GM18520 (cell line): ENCODE measurements at regions not wholly inside any gene's neighbourhood (a gene's known extent, or its start where the extent isn't known, plus 50 kb on each side); places are given as distances from the start of the nearest gene placed in this dataset.
A peak's percentile ranks its signal among the peaks of the same experiment; 100 is the strongest.

ENCODE experiments used
- ATAC-seq: cut with Tn5 transposase; IDR thresholded peaks from one replicate; pipeline ENCODE4 v1.9.1; 2021; ENCODE audit not compliant: unreplicated experiment

GRCh38 chr3:193897731-193898180, 238.2 kb upstream of the HES1 start:
- ATAC-seq: no peak

GRCh38 chr3:193899001-193899400, 236.9 kb upstream of the HES1 start:
- no peak for ATAC-seq

- no peak for ATAC-seq
These were observed 234.9 kb upstream of the HES1 start for GRCh38 chr3:193901007-193901406.

GRCh38 chr3:193902607-193903511, 233.1 kb upstream of the HES1 start:
- no peak for ATAC-seq

- no peak for ATAC-seq
These were observed 232.5 kb upstream of the HES1 start for GRCh38 chr3:193903512-193903817.

- ATAC-seq: no peak
These were observed 232.0 kb upstream of the HES1 start for GRCh38 chr3:193903966-193904365.

- no peak for ATAC-seq
These were observed 230.2 kb upstream of the HES1 start for GRCh38 chr3:193905541-193906396.

GRCh38 chr3:193906849-193907410, 229.0 kb upstream of the HES1 start:
- no peak for ATAC-seq

GRCh38 chr3:193908181-193908744, 227.7 kb upstream of the HES1 start:
- ATAC-seq: no peak

- peak; percentile 64 for ATAC-seq
These were observed 226.6 kb upstream of the HES1 start for GRCh38 chr3:193909387-193909786.

- ATAC-seq: no peak
These were observed 225.6 kb upstream of the HES1 start for GRCh38 chr3:193910310-193910709.

GRCh38 chr3:193910886-193911738, 224.8 kb upstream of the HES1 start:
- ATAC-seq: no peak

GRCh38 chr3:193911784-193912340, 224.1 kb upstream of the HES1 start:
- ATAC-seq: no peak

- no peak for ATAC-seq
These were observed 223.2 kb upstream of the HES1 start for GRCh38 chr3:193912621-193913178.

GRCh38 chr3:193914602-193915001, 221.3 kb upstream of the HES1 start:
- ATAC-seq: no peak

- no peak for ATAC-seq
These were observed 220.8 kb upstream of the HES1 start for GRCh38 chr3:193915099-193915498.

GRCh38 chr3:193915613-193916012, 220.3 kb upstream of the HES1 start:
- no peak for ATAC-seq

- ATAC-seq: no peak
These were observed 218.8 kb upstream of the HES1 start for GRCh38 chr3:193917158-193917557.

- ATAC-seq: no peak
These were observed 214.5 kb upstream of the HES1 start for GRCh38 chr3:193921465-193921864.
